ENCODE measurements at regions not wholly inside any gene's neighbourhood (a gene's known extent, or its start where the extent isn't known, plus 50 kb on each side); places are given as distances from the start of the nearest gene placed in this dataset.

DNA sequence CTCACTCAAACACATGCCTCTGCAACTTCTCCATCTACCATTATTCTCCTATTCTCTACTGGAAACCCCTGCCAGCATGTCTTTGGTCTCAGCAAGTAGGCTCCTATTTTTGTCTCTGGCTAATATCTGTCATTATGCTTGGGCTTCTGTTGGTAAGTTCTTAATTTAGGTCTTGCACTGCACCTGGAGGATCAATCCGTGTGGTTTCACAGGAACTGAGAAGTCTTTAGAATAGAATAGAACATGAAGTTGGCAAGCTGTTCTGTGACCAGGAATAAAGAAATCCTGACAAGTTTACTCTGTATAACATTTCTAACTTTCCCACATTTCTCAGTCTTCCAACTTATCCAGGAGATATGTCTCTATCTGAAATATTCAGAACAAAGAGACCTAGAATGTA is 219.5 kb upstream of the GYPC start:
- no peak for ATAC-seq

GRCh38 chr2:126437016-126437415 is 218.9 kb upstream of the GYPC start:
- ATAC-seq: no peak

DNA sequence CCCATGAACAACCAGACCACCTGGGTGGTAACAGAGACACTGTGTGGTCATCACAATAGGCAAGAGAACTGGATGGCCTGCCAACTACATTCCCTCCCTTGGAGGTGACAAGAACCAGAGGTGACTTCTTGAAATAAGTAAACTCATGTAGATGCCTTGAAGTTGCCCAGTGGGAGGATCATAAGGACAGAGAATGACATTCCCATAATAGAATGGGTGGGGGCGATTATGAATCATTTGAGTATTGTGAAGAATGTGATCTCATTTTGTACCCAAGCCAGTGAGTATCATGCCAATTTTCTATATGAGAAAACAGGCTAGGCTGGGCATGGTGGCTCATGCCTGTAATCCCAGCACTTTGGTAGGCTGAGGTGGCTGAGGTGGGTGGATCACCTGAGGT is 211.4 kb upstream of the GYPC start:
- no peak for ATAC-seq

DNA sequence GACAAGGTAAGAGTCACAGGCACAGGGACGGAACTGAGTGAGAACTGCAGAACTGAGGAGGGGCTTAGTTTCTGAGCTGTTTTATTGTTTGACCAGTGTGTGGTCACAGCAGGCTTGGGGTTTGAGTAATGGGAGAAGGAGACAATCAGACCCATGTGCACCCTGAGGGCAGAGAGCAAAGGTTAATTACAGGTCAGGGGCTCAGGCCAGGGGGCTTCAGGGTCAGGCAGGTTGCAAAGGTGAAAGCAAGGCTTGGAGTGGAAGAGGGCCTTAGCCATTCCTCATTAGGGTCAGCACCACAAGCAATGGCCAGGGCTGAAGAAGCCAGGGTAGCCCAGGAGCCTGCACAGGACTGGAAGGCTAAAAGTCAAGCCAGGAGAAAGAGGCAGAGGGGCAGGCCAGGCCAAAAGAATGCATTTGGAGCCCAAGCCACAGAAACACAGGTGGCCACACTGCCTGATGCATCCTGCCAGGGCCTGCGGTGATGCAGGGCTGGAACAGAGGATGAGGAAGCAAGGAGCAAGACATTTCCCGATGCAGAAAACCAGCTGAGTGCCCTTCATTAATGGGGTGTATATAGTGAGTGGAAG is 209.8 kb upstream of the GYPC start:
- ATAC-seq: no peak

GRCh38 chr2:126448611-126449010 is 207.3 kb upstream of the GYPC start:
- ATAC-seq: no peak

- ATAC-seq: no peak
Measured at GRCh38 chr2:126449677-126450076, 206.3 kb upstream of the GYPC start.

- ATAC-seq: no peak
Measured at GRCh38 chr2:126463892-126464674, 191.9 kb upstream of the GYPC start.

- ATAC-seq: peak in 1 of 2 donors; percentile 41
Measured at GRCh38 chr2:126467367-126468054, 188.4 kb upstream of the GYPC start.

- ATAC-seq: no peak
Measured at GRCh38 chr2:126475031-126475430, 180.9 kb upstream of the GYPC start.

- no peak for ATAC-seq
Measured at GRCh38 chr2:126476691-126477090, 179.3 kb upstream of the GYPC start.

DNA sequence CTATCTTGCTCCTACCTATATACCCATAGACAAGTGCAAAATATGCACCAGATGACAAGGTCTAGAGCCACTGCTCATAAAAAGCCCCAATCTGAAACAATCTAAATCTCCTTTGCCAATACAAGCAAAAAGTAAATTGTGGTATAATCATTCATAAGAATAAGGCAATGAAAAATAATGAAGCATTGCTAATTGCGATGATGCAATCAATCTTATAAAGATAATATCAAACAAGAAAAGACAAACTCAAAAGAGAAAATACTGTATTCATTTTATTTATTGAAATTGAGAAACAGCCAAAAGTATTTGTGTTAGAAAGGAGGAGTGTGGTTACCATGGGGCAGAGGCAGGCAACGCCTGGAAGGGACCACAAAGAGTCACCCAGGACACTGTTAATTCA is 175.9 kb upstream of the GYPC start:
- no peak for ATAC-seq

- ATAC-seq: no peak
Measured at GRCh38 chr2:126482582-126483464, 173.1 kb upstream of the GYPC start.

- no peak for ATAC-seq
Measured at GRCh38 chr2:126494593-126494992, 161.4 kb upstream of the GYPC start.

GRCh38 chr2:126495189-126495588 is 160.8 kb upstream of the GYPC start:
- no peak for ATAC-seq

GRCh38 chr2:126496493-126496892 is 159.5 kb upstream of the GYPC start:
- no peak for ATAC-seq

DNA sequence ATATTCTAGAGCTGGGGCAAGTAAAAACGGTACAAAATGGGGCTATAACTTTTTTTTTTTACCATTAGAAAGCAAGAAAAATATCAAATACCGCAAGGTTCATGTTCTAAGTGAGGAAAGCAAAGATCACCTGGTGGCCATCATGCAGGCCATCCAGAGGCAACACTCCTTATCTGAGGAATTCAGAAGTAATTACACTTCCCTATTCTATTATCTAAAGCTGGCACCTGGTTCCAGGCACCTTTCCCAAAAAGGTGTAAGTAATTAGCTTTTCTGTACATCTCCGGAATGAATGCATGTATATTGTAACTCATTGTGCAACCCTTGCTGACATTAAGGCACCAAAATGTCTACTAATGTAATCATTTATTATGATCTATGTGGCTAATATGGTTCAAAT is 152.5 kb upstream of the GYPC start:
- ATAC-seq: no peak

DNA sequence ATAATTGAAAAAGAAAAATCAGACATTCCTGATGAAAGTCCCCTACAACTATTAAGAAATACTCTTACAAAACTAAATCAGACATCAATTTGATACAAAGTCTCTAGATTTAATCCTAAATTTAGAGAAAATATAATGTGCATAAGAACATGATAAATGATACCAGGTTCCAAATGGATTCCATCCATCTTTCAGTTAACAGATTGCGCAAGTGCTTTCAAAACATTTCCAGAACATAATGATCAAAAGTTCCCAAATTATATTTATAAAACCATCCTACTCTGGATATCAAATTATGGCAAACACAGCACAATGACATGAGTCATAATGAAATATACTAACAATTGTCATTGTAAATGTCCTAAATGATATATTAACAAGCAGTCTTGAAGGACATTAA is 151.0 kb upstream of the GYPC start:
- no peak for ATAC-seq

- no peak for ATAC-seq
Measured at GRCh38 chr2:126506786-126507185, 149.2 kb upstream of the GYPC start.

DNA sequence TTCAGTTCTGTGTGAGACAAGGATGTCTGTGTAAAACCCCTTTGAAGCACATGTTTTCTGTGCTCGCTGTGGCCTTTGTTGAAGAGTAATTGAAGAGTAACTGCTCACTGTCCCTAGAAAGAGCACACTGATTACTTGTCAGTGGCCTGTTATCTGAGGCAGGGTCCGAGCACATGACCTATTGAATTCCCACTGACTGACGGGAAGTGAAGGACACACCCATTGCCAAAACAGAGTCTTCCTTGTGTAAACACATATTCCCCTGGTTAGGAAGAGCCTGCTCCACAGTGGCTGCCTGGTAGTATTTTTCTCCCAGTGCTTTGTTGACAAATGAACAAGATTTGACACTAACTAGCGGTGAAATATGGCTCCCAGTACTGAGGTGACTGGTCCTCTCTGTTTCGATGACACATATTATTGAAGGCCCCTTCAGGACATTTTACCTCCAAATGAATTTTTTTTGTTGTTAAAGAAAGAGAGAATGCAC is 148.5 kb upstream of the GYPC start:
- ATAC-seq: no peak

GRCh38 chr2:126510356-126510755 is 145.6 kb upstream of the GYPC start:
- ATAC-seq: no peak

GRCh38 chr2:126510960-126511359 is 145.0 kb upstream of the GYPC start:
- no peak for ATAC-seq

DNA sequence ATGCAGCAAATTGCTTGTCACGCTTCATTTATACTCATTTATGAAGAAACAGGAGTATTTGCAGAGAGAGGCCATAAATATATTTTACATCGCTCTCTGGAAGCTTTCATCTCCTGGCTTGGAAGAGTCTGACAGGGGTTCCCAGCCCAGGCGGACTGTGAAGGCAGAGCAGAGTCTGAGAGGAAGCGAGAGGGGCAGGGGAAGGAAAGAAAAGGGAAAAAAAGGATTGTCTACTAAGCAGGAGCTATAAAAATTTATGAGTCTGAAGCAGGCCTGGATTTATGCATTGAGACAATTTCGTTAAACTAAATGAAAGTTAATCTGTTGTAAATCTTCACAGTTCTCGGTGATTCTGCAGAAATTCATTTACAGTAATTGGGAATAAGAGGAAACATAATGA is 143.9 kb upstream of the GYPC start:
- ATAC-seq: no peak

DNA sequence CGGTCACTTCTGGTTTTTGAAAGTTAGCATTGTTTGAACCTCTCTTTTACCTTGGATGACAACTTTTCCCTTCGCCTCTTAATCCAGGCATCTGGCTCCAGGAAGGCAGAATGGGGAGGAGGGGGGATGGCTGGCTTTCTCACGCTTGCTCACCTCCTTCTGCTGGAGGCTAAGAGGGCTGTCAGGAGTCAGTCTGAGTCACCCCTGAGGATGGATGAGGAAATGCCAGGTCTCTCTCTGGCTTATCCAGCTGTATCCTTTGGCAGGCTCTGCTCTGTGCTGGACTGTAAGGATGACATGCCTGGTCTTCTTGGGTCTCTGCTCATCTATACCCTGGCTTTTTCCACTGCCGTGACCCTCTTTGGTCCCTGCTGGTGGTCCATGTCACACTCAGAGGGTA is 142.9 kb upstream of the GYPC start:
- ATAC-seq: no peak

Measured in activated CD4-positive, CD25-positive, alpha-beta regulatory T cell treated with anti-CD3 and anti-CD28 coated beads, Interleukin-2, amount 50 U/mL, for 24 hours (primary cell).